PFSK-1 (cell line): ENCODE measurements at regions not wholly inside any gene's neighbourhood (a gene's known extent, or its start where the extent isn't known, plus 50 kb on each side); places are given as distances from the start of the nearest gene placed in this dataset.

Source experiments
- FOXP2 ChIP-seq: optimal IDR thresholded peaks from 2 replicates; pipeline ENCODE3; 2011; ENCODE audit warnings: borderline replicate concordance, control low read depth, inconsistent platforms; ENCODE audit not compliant: insufficient read depth; ENCODE audit errors: extremely low read length, extremely low read depth
- POLR2AphosphoS5 ChIP-seq: IDR thresholded peaks from 2 replicates; pipeline ENCODE4 v1.6.1; 2012; ENCODE audit warnings: low read depth, mild to moderate bottlenecking, control low read depth, low read length, moderate library complexity
- REST ChIP-seq, 2 experiments: IDR thresholded peaks; 2 replicates each; pipeline versions ENCODE4 v1.6.1 to v1.8.0; 2011 to 2012; ENCODE audit warnings: low read depth in 2 of 2, low read length in 2 of 2, control low read depth in 1 of 2, inconsistent platforms in 1 of 2, mild to moderate bottlenecking in 1 of 2, moderate library complexity in 1 of 2; ENCODE audit not compliant: insufficient read depth in 1 of 2
- SIN3A ChIP-seq: IDR thresholded peaks from 2 replicates; pipeline ENCODE4 v1.6.1; 2012; ENCODE audit warnings: mild to moderate bottlenecking, low read length, moderate library complexity, borderline replicate concordance; ENCODE audit not compliant: insufficient read depth
- TAF1 ChIP-seq: IDR thresholded peaks from 2 replicates; pipeline ENCODE4 v1.6.1; 2012; ENCODE audit warnings: low read length, control low read depth, borderline replicate concordance; ENCODE audit not compliant: insufficient read depth

GRCh38 chr20:40495956-40496355, 193.1 kb downstream of the MAFB start:
- no peak for TF ChIP-seq FOXP2
- TF ChIP-seq TAF1 = no peak
- TF ChIP-seq POLR2AphosphoS5 = no peak
- TF ChIP-seq SIN3A = no peak
- no peak for TF ChIP-seq REST (IDR thresholded peaks at IDR 0.05; ENCODE audit: insufficient read depth in 1 of 2, low read depth in 2 of 2, low read length in 2 of 2)

- TF ChIP-seq POLR2AphosphoS5 = no peak
- TF ChIP-seq FOXP2 = no peak
- no peak for TF ChIP-seq REST (IDR thresholded peaks at IDR 0.05; ENCODE audit: insufficient read depth in 1 of 2, low read depth in 2 of 2, low read length in 2 of 2)
- TF ChIP-seq SIN3A = no peak
- no peak for TF ChIP-seq TAF1
Measured at GRCh38 chr20:40494248-40494647, 194.8 kb downstream of the MAFB start.

GRCh38 chr20:40493549-40493948, 195.5 kb downstream of the MAFB start:
- TF ChIP-seq SIN3A = no peak
- no peak for TF ChIP-seq FOXP2
- no peak for TF ChIP-seq TAF1
- TF ChIP-seq REST (IDR thresholded peaks at IDR 0.05; ENCODE audit: insufficient read depth in 1 of 2, low read depth in 2 of 2, low read length in 2 of 2) = no peak
- TF ChIP-seq POLR2AphosphoS5 = no peak

GRCh38 chr20:40493071-40493470, 196.0 kb downstream of the MAFB start:
- TF ChIP-seq TAF1 (no peak), REST (IDR thresholded peaks at IDR 0.05; ENCODE audit: insufficient read depth in 1 of 2, low read depth in 2 of 2, low read length in 2 of 2) (no peak), SIN3A (no peak), FOXP2 (no peak), POLR2AphosphoS5 (no peak)
